Effector memory CD8-positive, alpha-beta T cell (primary cell): ENCODE measurements at regions not wholly inside any gene's neighbourhood (a gene's known extent, or its start where the extent isn't known, plus 50 kb on each side); places are given as distances from the start of the nearest gene placed in this dataset.
A peak's percentile ranks its signal among the peaks of the same experiment; 100 is the strongest.

Experiments used
- ATAC-seq: fragments of 150-1000 bp; cut with Tn5 transposase; replicated peaks from 2 replicates; pipeline ENCODE4 v1.10.0; 2021; ENCODE audit warnings: mild to moderate bottlenecking, moderate library complexity
- DNase-seq, 3 experiments: peaks; one replicate each; pipeline ENCODE4 v3.0.0; 2021
- H3K27ac Mint-ChIP-seq, 2 donors: one replicate each; pipeline ENCODE4 v1.8.0; 2022; ENCODE audit warnings: mild to moderate bottlenecking in 2 of 2, mixed read lengths in 2 of 2, moderate library complexity in 2 of 2
- H3K27me3 Mint-ChIP-seq, 2 donors: one replicate each; pipeline ENCODE4 v1.8.0; 2022; ENCODE audit warnings: mixed read lengths in 2 of 2
- H3K36me3 Mint-ChIP-seq: one replicate; pipeline ENCODE4 v1.8.0; 2022; ENCODE audit warnings: mild to moderate bottlenecking, moderate library complexity, mixed read lengths; ENCODE audit not compliant: insufficient read depth
- H3K4me1 Mint-ChIP-seq, 2 donors: one replicate each; pipeline ENCODE4 v1.8.0; 2022; ENCODE audit warnings: low read depth in 2 of 2, mixed read lengths in 2 of 2
- H3K4me3 Mint-ChIP-seq, 2 donors: one replicate each; pipeline ENCODE4 v1.8.0; 2022; ENCODE audit warnings: mild to moderate bottlenecking in 2 of 2, mixed read lengths in 2 of 2, moderate library complexity in 2 of 2
- H3K9me3 Mint-ChIP-seq, 2 donors: one replicate each; pipeline ENCODE4 v1.8.0; 2022; ENCODE audit warnings: mixed read lengths in 2 of 2

DNA sequence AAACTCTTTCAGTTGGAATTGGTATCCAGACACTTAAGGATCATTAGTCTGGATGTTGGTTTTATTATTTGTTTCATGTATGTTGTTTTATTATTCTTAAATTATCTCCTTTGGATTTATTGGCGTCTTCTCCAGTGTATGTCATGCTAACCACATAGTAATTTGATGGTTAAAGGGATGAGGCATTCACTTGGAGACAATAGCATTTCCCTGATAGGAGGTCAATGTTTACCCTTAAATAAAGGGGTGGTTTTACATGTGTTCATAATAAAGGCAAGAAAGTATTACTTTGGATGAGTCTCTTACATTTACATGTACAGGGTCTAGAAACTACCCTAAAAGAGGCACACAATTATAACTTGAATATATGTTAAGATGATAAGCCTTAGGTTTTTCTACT lies 51.2 kb upstream of the RNF144B start:
- H3K27ac Mint-ChIP-seq, result no peak overlapping the region
- DNase-seq (no peak), ATAC-seq (no peak)
- H3K4me3 Mint-ChIP-seq, result no peak overlapping the region
- H3K9me3 Mint-ChIP-seq, result no peaks in the 10 kb centered on the region
- H3K36me3 Mint-ChIP-seq, result no peaks in the 10 kb centered on the region
- no peaks in the 10 kb centered on the region for H3K4me1 Mint-ChIP-seq
- H3K27me3 Mint-ChIP-seq, result peaks cover 10 to 26% of the 10 kb centered on the region in 2 donors

DNA sequence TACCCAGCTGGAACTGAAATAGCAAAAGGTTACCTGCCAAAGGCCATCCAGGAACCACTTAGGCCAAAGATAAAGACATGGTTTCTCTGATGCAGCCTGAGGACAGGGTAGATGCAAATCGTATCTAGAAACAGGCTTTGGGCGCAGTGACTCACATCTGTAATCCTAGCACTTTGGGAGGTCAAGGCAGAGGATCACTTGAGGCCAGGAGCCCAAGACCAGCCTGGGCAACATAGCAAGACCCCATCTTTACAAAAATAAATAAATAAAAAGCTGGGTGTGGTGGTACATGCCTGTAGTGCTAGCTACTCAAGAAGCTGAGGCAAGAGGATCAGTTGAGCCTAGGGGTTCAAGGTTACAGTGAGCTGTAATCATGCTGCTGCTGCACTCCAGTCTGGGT lies 52.9 kb upstream of the RNF144B start:
- DNase-seq (no peak), ATAC-seq (no peak)
- Mint-ChIP-seq H3K27ac (no peak overlapping the region), H3K36me3 (no peaks in the 10 kb centered on the region), H3K27me3 (peaks cover 10 to 29% of the 10 kb centered on the region in 2 donors), H3K4me3 (no peak overlapping the region), H3K4me1 (no peaks in the 10 kb centered on the region), H3K9me3 (no peaks in the 10 kb centered on the region)

DNA sequence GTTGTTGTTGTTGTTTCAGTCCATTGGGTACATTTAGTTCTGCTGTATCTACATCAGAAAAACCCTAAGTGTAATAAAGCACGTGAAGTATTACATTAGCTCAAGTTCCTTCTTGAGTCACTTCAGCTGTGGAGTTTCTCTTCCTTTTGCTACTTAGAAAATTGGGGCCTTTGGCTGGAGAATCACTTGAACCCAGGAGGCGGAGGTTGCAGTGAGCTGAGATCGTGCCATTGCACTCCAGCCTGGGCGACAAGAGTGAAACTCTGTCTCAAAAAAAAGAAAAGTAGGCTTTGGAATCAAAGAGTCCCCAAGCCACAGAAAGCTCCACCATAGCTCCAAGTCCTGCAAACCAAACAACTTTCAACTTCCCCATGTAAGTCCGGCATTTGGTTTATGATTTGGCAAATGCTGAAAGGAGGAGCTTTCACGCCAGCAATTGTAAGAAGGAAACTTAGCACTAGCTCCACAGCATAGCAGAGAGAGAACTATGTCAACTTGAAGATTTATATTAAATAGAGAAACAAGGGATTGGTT lies 56.5 kb upstream of the RNF144B start:
- DNase-seq (no peak), ATAC-seq (no peak)
- no peak overlapping the region for H3K27ac Mint-ChIP-seq
- no peaks in the 10 kb centered on the region for H3K36me3 Mint-ChIP-seq
- no peak overlapping the region for H3K4me3 Mint-ChIP-seq
- peaks cover 18 to 38% of the 10 kb centered on the region in 2 donors for H3K27me3 Mint-ChIP-seq
- no peaks in the 10 kb centered on the region for H3K4me1 Mint-ChIP-seq
- H3K9me3 Mint-ChIP-seq, result no peaks in the 10 kb centered on the region

DNA sequence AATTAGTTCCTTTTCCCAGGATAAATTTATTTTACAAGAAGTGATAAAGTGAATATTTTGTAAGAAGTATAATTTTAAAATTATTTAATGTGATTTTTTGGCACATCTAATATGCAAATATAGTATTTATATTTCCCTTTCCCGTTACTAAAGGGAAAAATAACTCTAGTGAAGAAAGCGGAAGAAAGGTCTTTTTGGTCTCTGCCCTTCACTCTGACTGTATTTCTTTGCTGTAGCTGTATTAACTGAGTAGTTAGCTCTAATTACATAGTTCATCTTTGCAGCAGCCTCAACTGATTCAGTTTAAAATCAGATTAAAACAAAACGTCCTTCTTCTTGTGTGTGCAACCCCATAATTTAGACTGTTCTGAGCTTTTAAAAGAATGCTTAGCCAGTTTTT lies 57.4 kb upstream of the RNF144B start:
- no peaks in the 10 kb centered on the region for H3K36me3 Mint-ChIP-seq
- no peak for ATAC-seq
- DNase-seq, result no peak
- no peaks in the 10 kb centered on the region for H3K9me3 Mint-ChIP-seq
- H3K27me3 Mint-ChIP-seq, result peaks cover 27 to 43% of the 10 kb centered on the region in 2 donors
- no peaks in the 10 kb centered on the region for H3K4me1 Mint-ChIP-seq
- no peak overlapping the region for H3K4me3 Mint-ChIP-seq
- no peak overlapping the region for H3K27ac Mint-ChIP-seq

DNA sequence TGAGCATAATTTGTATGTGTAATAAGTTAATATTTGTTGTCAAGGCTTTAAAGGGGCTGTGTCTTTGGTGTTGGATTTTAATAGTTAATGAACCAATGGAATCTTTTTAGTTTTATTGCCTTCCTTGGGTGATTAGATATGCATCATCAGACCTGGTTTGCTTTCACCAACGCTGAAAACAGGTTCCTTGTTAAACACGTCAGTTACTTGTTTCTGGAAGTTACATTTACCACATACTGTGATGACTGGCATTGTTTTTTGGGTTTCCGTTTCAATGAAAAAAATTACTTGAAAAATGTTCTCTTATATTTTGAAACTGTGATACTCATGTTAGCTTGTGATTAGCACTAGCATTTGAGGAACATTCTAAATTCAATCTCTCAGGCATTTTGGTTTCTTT lies 58.6 kb upstream of the RNF144B start:
- no peaks in the 10 kb centered on the region for H3K4me1 Mint-ChIP-seq
- no peaks in the 10 kb centered on the region for H3K9me3 Mint-ChIP-seq
- H3K4me3 Mint-ChIP-seq, result no peak overlapping the region
- DNase-seq (no peak), ATAC-seq (no peak)
- H3K27ac Mint-ChIP-seq, result no peak overlapping the region
- H3K27me3 Mint-ChIP-seq, result peaks cover 29 to 44% of the 10 kb centered on the region in 2 donors
- no peaks in the 10 kb centered on the region for H3K36me3 Mint-ChIP-seq

DNA sequence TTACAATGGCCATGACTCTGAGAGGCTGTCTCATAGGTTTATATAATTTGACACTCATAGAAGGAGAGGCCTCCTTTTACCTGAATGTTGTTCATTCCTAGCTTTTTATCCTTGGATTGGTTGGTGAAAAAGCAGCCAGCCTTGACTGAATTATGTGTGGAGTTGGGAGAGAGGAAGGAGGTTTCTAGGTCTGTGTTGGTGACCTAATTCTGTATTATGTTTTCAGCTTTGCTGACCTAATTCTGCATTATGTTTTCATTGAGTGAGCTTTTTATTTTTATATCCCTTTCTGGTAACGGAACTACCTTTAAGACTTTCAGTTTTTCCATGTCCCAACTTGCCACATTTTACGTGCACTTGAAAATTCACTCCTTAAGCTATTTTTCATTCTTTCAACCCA lies 59.1 kb upstream of the RNF144B start:
- H3K4me3 Mint-ChIP-seq, result no peak overlapping the region
- no peaks in the 10 kb centered on the region for H3K9me3 Mint-ChIP-seq
- H3K36me3 Mint-ChIP-seq, result no peaks in the 10 kb centered on the region
- ATAC-seq (no peak), DNase-seq (no peak)
- H3K4me1 Mint-ChIP-seq, result no peaks in the 10 kb centered on the region
- peaks cover 29 to 44% of the 10 kb centered on the region in 2 donors for H3K27me3 Mint-ChIP-seq
- no peak overlapping the region for H3K27ac Mint-ChIP-seq

DNA sequence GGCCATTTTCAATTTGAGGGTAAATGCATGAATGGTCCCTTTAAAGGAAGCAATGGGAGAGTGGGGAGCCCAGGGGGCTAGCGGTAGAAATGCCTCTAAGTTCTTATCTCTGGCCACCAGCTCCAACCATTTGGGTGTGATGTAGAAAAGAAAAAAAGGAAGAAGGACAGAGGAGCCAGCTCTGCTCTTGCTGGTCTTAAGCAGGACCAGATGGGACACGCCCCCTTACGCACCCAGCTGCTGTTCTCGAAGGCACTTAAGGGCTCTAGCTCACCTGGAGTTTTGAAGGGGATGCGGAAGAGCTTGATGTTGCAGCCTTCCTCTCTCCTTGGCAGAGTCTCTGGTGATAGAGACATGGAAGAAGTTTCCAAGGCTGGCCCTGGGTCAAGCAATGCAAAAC lies 59.5 kb upstream of the RNF144B start:
- H3K36me3 Mint-ChIP-seq, result no peaks in the 10 kb centered on the region
- H3K9me3 Mint-ChIP-seq, result no peaks in the 10 kb centered on the region
- DNase-seq, result no peak
- no peaks in the 10 kb centered on the region for H3K4me1 Mint-ChIP-seq
- peaks cover 29 to 40% of the 10 kb centered on the region in 2 donors for H3K27me3 Mint-ChIP-seq
- no peak for ATAC-seq
- H3K4me3 Mint-ChIP-seq, result no peak overlapping the region
- no peak overlapping the region for H3K27ac Mint-ChIP-seq

DNA sequence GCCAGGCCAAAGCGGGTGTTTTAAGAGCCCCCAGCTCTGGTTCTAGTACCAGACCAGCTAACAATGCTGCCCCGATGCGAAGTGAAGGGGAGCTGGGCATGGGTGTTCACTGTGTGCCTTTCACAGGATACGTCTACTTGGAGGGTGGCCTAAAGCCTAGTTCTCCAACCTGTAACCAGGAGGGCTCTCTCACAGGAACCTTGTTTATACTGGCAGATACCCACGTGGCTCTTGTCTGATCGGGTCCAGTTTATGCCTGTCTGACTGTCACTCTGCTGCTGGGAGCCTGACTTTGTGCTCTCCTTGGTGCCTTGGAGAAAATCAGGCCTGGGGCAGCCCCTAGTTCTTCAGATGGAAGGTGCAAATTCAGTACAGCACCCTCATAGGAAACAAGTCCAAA lies 60.2 kb upstream of the RNF144B start:
- H3K4me3 Mint-ChIP-seq, result no peak overlapping the region
- peaks cover 29 to 36% of the 10 kb centered on the region in 2 donors for H3K27me3 Mint-ChIP-seq
- DNase-seq (no peak), ATAC-seq (no peak)
- H3K9me3 Mint-ChIP-seq, result no peaks in the 10 kb centered on the region
- H3K4me1 Mint-ChIP-seq, result no peaks in the 10 kb centered on the region
- no peak overlapping the region for H3K27ac Mint-ChIP-seq
- H3K36me3 Mint-ChIP-seq, result no peaks in the 10 kb centered on the region

DNA sequence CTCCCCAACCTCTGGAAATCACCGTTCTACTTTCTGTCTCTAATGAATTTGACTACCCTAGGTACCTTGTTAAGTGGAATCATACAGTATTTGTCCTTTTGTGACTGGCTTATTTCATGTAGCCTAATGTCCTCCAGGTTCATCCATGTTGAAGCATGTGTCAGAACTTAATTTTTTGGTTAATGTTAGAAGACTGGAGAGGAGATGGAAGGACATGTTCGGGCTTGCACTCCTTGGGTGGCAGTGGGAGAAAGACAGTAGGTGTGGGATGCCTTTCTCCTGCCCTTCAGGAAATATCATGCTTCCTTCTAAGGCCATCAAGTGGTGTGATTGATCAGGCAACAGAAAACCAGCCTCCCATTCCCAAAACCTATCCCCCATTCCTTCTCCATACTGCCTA lies 61.1 kb upstream of the RNF144B start:
- no peaks in the 10 kb centered on the region for H3K4me1 Mint-ChIP-seq
- no peak overlapping the region for H3K4me3 Mint-ChIP-seq
- H3K9me3 Mint-ChIP-seq, result no peaks in the 10 kb centered on the region
- no peak overlapping the region for H3K27ac Mint-ChIP-seq
- H3K27me3 Mint-ChIP-seq, result peaks cover 24 to 26% of the 10 kb centered on the region in 2 donors
- ATAC-seq, result no peak
- H3K36me3 Mint-ChIP-seq, result no peaks in the 10 kb centered on the region
- no peak for DNase-seq

DNA sequence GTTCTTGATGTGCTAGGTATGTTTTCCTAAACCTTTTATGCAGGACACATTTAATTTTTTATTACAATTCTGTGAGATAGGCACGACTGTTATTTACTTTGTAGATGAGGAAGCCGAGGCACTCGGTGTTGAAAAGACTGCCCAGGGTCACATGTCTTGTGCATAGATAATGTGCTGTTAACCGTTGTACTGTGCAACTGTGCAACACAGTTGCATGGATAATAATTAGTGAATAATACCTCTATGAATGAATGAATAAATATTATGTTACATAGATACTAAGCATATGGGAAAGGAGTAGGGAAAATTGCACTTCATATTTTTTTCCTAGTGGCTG lies 60.3 kb upstream of the DEK start:
- no peak for DNase-seq
- no peak overlapping the region for H3K27ac Mint-ChIP-seq
- no peaks in the 10 kb centered on the region for H3K4me1 Mint-ChIP-seq

DNA sequence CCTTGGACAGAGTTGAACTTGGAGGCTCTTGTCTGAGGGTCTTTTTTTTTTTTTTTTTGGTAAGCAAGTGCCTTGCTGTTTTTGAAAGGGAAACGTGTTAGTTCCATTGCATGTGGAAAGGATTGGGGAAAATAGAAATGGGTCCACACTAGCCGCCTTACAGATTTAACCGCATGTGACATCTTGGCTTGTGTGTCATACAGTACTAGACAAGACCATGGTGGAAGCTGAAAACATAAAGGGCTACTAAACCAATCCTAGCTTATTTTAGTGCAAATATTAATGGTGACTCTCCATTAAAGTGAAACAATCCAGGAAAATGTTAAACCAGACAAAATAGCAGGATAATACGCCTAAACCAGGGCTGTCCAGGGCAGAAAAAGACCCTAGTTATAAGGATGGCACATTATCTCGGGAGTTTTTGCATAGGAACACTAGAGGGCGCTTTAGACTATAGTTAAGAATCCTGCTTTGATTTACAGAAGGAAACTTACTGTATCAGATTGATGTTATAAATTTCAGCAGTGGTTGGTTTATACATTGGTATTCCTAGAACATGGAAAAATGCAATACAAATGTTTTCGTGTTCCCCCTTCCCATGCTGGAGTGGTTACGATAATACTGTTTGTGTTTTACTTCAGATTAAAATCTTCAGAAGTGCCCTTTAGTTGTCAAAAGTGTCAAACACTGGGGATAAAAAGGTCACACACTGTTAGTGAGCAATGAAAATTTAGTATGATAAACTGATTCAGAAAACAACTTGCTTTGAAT lies 59.8 kb upstream of the DEK start:
- no peaks in the 10 kb centered on the region for H3K36me3 Mint-ChIP-seq
- H3K4me1 Mint-ChIP-seq, result no peaks in the 10 kb centered on the region
- no peak overlapping the region for H3K4me3 Mint-ChIP-seq
- H3K9me3 Mint-ChIP-seq, result no peaks in the 10 kb centered on the region
- H3K27me3 Mint-ChIP-seq, result peaks cover 19 to 21% of the 10 kb centered on the region in 2 donors
- DNase-seq (peak in 2 of 3 experiments; percentile 8 to 10), ATAC-seq (peak; percentile 53)
- H3K27ac Mint-ChIP-seq, result no peak overlapping the region

More for the DNA sequence above, 60.3 kb upstream of the DEK start:
- Mint-ChIP-seq H3K4me3 (no peak overlapping the region), H3K9me3 (no peaks in the 10 kb centered on the region), H3K36me3 (no peaks in the 10 kb centered on the region), H3K27me3 (peaks cover 19 to 21% of the 10 kb centered on the region in 2 donors)
- ATAC-seq, result no peak

DNA sequence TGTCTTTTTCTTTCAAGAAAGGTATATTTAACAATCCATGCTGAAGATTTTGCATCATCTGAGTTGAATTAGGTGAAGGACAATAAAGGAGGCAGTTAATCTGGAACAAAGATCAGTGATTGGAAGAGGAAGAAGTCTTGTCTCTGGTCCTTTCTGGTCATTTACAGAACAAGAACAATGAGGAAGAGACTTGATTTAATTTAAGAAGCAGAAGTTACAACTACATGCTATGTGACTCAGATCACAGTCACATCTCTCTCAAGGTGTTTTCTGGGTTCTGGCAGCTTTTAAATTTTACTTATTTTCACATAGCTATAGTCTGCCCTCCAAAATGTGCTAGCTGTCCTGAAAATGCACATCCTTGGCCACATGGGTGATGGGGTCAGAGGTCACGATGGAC lies 53.5 kb upstream of the DEK start:
- no peaks in the 10 kb centered on the region for H3K36me3 Mint-ChIP-seq
- H3K9me3 Mint-ChIP-seq, result no peaks in the 10 kb centered on the region
- ATAC-seq (no peak), DNase-seq (no peak)
- no peak overlapping the region for H3K4me3 Mint-ChIP-seq
- H3K27me3 Mint-ChIP-seq, result peaks cover 4 to 7% of the 10 kb centered on the region in 2 donors
- H3K27ac Mint-ChIP-seq, result no peak overlapping the region
- no peaks in the 10 kb centered on the region for H3K4me1 Mint-ChIP-seq

DNA sequence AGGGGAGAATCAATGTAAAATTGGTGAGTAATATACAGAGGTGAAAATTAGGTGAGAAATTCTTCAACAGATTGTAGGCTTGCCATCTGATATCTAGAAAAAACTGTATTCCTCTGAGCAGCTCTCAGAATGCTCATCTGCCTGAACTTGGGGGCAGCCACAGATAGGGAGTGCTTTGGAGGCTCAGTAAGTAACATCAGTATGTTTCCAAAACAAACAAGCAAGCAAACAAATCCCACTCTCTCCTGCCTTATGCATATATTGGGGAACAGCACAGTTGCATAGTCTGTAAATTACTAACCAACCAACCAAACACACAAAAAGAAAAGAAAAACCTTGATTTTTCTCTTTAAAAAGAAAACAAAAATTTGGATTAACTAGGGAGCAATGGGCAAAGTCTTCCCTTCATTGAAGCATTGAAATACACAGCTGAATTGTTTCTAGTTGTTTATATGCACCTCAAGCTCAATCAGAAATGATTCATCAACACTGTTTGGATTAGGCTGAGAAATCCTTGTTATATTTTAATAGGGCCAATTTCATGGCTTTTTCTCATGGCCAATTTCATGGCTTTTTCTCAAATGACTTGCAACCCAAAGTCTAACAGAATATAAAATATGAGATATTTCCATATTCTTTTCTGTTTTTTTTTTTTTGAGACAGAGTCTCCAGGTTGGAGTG lies 50.1 kb upstream of the DEK start:
- Mint-ChIP-seq H3K4me1 (no peaks in the 10 kb centered on the region), H3K27ac (no peak overlapping the region), H3K27me3 (peaks cover 8 to 25% of the 10 kb centered on the region in 2 donors), H3K9me3 (no peaks in the 10 kb centered on the region), H3K36me3 (no peaks in the 10 kb centered on the region), H3K4me3 (no peak overlapping the region)
- ATAC-seq (no peak), DNase-seq (no peak)
